Keratinocyte (primary cell): ENCODE measurements at regions not wholly inside any gene's neighbourhood (a gene's known extent, or its start where the extent isn't known, plus 50 kb on each side); places are given as distances from the start of the nearest gene placed in this dataset.
"Not testable (repeated sequence)": the region's sequence is repeated elsewhere in the genome, so short reads cannot be mapped to it uniquely, and the experiment has no call there.

Experiments used
- EZH2 ChIP-seq: IDR thresholded peaks from one replicate; pipeline ENCODE4 v1.6.1; 2012; ENCODE audit warnings: inconsistent platforms, mild to moderate bottlenecking, low read length, moderate library complexity
- TF ChIP-seq, protein P1 (sequence below), 3 experiments: IDR thresholded peaks in 1 of 3; conservative IDR thresholded peaks in 1 of 3; optimal IDR thresholded peaks in 1 of 3; 2 replicates in 2 of 3; 3 replicates in 1 of 3; pipeline versions ENCODE3 to v1.5.1; 2011; ENCODE audit warnings: low read length in 3 of 3, mild to moderate bottlenecking in 3 of 3, moderate library complexity in 2 of 3, control low read depth in 1 of 3, inconsistent platforms in 1 of 3; ENCODE audit not compliant: insufficient read depth in 2 of 3; ENCODE audit errors: extremely low read depth in 1 of 3

DNA sequence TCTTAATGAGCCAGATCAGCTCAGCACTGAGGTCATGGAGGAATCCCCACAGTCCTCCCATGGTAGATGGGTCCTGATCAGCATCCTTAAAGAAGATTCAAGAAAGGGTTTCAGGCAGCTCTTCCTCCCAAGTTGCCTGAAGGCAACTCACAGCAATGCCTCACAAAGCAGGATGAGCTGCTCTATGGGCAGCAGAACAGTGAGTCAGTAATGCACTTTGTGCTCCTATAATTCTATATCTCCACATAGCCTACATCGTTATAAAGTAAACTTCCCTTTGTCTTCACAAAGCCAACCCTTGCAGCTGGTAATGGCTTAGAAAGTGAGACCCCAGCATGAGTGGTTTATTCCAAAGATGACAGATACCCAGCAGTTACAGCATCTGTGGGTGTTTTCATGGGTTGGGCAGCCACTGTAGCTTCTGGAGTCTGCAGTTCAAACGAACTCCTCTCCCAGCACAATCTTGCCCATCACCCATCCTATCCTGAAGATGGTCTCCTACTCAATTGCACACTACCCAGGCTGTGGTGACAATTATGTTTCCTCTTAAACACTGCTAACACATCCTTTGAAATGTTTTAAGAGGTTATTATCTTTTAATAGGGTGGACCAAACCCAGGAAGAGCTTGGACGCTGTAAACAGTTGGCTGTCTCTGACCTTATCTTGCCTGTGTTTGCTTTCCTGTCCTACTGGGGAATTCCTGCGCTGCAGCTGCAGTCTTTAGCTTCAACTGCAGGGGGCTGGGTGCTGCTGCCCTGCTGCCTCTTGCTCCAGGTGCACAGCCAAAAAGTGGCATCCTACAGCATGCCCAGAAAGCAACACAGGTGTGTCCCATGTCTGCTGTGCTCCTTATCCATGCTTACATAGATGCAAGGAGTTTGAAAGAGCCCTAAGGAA lies 286.9 kb downstream of the ANAPC1 start:
- TF ChIP-seq, protein P1, sequence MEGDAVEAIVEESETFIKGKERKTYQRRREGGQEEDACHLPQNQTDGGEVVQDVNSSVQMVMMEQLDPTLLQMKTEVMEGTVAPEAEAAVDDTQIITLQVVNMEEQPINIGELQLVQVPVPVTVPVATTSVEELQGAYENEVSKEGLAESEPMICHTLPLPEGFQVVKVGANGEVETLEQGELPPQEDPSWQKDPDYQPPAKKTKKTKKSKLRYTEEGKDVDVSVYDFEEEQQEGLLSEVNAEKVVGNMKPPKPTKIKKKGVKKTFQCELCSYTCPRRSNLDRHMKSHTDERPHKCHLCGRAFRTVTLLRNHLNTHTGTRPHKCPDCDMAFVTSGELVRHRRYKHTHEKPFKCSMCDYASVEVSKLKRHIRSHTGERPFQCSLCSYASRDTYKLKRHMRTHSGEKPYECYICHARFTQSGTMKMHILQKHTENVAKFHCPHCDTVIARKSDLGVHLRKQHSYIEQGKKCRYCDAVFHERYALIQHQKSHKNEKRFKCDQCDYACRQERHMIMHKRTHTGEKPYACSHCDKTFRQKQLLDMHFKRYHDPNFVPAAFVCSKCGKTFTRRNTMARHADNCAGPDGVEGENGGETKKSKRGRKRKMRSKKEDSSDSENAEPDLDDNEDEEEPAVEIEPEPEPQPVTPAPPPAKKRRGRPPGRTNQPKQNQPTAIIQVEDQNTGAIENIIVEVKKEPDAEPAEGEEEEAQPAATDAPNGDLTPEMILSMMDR (optimal IDR thresholded peaks at IDR 0.05 in 1 of 3, IDR thresholded peaks at IDR 0.05 in 1 of 3, conservative IDR thresholded peaks at IDR 0.05 in 1 of 3; ENCODE audit: extremely low read depth in 1 of 3, insufficient read depth in 2 of 3, low read length in 3 of 3) = peak in 1 of 3 experiments; percentile 3
- TF ChIP-seq EZH2 = not testable (repeated sequence)
